Neural cell (in vitro differentiated cells): ENCODE measurements at regions not wholly inside any gene's neighbourhood (a gene's known extent, or its start where the extent isn't known, plus 50 kb on each side); places are given as distances from the start of the nearest gene placed in this dataset.

Experiments used
- CTCF ChIP-seq: fragments of 450-650 bp; IDR thresholded peaks from 2 replicates; pipeline ENCODE4 v1.5.1; 2014; ENCODE audit warnings: antibody characterized with exemption, mild to moderate bottlenecking, moderate library complexity; ENCODE audit not compliant: poor library complexity, severe bottlenecking
- REST ChIP-seq: IDR thresholded peaks from 2 replicates; pipeline ENCODE4 v1.6.1; 2012; ENCODE audit warnings: borderline replicate concordance
- SMC3 ChIP-seq: fragments of 450-650 bp; conservative IDR thresholded peaks from 2 replicates; pipeline ENCODE4 v1.6.1; 2014; ENCODE audit warnings: antibody characterized with exemption, mild to moderate bottlenecking, moderate library complexity; ENCODE audit not compliant: poor library complexity

- TF ChIP-seq REST (no peak), SMC3 (peak; percentile 70), CTCF (peak; percentile 62)
These were observed 270.0 kb upstream of the PCDH20 start for GRCh38 chr13:61685682-61686012.
